Naive thymus-derived CD4-positive, alpha-beta T cell (primary cell): ENCODE measurements at regions not wholly inside any gene's neighbourhood (a gene's known extent, or its start where the extent isn't known, plus 50 kb on each side); places are given as distances from the start of the nearest gene placed in this dataset.

Source experiments
- ATAC-seq: fragments of 150-1000 bp; cut with Tn5 transposase; 2 replicates; pipeline ENCODE4 v1.10.0; 2021; ENCODE audit warnings: mild to moderate bottlenecking, moderate library complexity
- CTCF ChIA-PET: fragments of 350-600 bp; sonication (Branson Sonifier 250); formaldehyde crosslinking; loops from one replicate; lab custom pipeline; 2021; ENCODE audit warnings: antibody characterized with exemption; lab: Charles Lee
- POLR2A ChIA-PET: fragments of 350-600 bp; sonication (Branson Sonifier 250); formaldehyde crosslinking; loops from one replicate; lab custom pipeline; 2021; ENCODE audit warnings: antibody characterized with exemption, inconsistent platforms; lab: Charles Lee
- DNase-seq, 9 donors: peaks; one replicate each; pipeline versions ENCODE4 v3.0.0 to v3.0.0-alpha.2; 2020 to 2022; ENCODE audit warnings: mixed read lengths in 1 of 9
- H3K27ac ChIP-seq: one replicate; pipeline ENCODE4 v1.7.0; 2013; ENCODE audit warnings: mild to moderate bottlenecking, low read depth, low read length, moderate library complexity
- H3K27me3 ChIP-seq, 2 donors: one replicate each; pipeline ENCODE4 v1.7.0; 2013; ENCODE audit warnings: low read length in 2 of 2, mild to moderate bottlenecking in 2 of 2, moderate library complexity in 2 of 2; ENCODE audit not compliant: control insufficient read depth in 2 of 2, insufficient read depth in 2 of 2
- H3K36me3 ChIP-seq, 3 experiments: 1 replicate in 2 of 3; 2 replicates in 1 of 3; pipeline ENCODE4 v1.7.0; 2013; ENCODE audit warnings: low read length in 3 of 3, mild to moderate bottlenecking in 3 of 3, moderate library complexity in 1 of 3; ENCODE audit not compliant: insufficient read depth in 3 of 3, control insufficient read depth in 2 of 3
- H3K4me1 ChIP-seq, 2 donors: one replicate each; pipeline ENCODE4 v1.7.0; 2013; ENCODE audit warnings: low read length in 2 of 2, mild to moderate bottlenecking in 2 of 2, moderate library complexity in 1 of 2; ENCODE audit not compliant: control insufficient read depth in 2 of 2, insufficient read depth in 2 of 2
- H3K4me3 ChIP-seq: 2 replicates; pipeline ENCODE4 v1.7.0; 2013; ENCODE audit warnings: mild to moderate bottlenecking, low read length
- H3K9me3 ChIP-seq, 3 experiments: 1 replicate in 2 of 3; 2 replicates in 1 of 3; pipeline ENCODE4 v1.7.0; 2013; ENCODE audit warnings: low read length in 3 of 3; ENCODE audit not compliant: control insufficient read depth in 2 of 3
- H3K27ac Mint-ChIP-seq, 9 donors: one replicate each; pipeline ENCODE4 v1.8.0; 2020 to 2022; ENCODE audit warnings: mixed read lengths in 9 of 9, mild to moderate bottlenecking in 8 of 9, moderate library complexity in 5 of 9, inconsistent platforms in 2 of 9
- H3K27me3 Mint-ChIP-seq, 5 donors: one replicate each; pipeline ENCODE4 v1.8.0; 2021 to 2022; ENCODE audit warnings: mixed read lengths in 5 of 5, mild to moderate bottlenecking in 1 of 5
- H3K36me3 Mint-ChIP-seq, 5 donors: one replicate each; pipeline ENCODE4 v1.8.0; 2020 to 2022; ENCODE audit warnings: mixed read lengths in 5 of 5, mild to moderate bottlenecking in 3 of 5, inconsistent platforms in 1 of 5
- H3K4me1 Mint-ChIP-seq, 7 donors: one replicate each; pipeline ENCODE4 v1.8.0; 2020 to 2022; ENCODE audit warnings: mixed read lengths in 7 of 7, mild to moderate bottlenecking in 3 of 7, inconsistent platforms in 1 of 7
- H3K4me3 Mint-ChIP-seq, 10 donors: one replicate each; pipeline ENCODE4 v1.8.0; 2020 to 2022; ENCODE audit warnings: mild to moderate bottlenecking in 10 of 10, mixed read lengths in 10 of 10, moderate library complexity in 6 of 10, inconsistent platforms in 2 of 10
- H3K9me3 Mint-ChIP-seq, 11 donors: one replicate each; pipeline ENCODE4 v1.8.0; 2020 to 2022; ENCODE audit warnings: mixed read lengths in 11 of 11, mild to moderate bottlenecking in 4 of 11, inconsistent platforms in 1 of 11, moderate library complexity in 1 of 11
- intact Hi-C, 2 donors: fragments of 100-400 bp; cut with micrococcal nuclease; formaldehyde crosslinking; loops; one replicate each; pipeline ENCODE4 v1.15.1; 2023

GRCh38 chr13:107680115-107680514, 535.2 kb downstream of the LIG4 start:
- no peaks in the 10 kb centered on the region for H3K27me3 ChIP-seq
- H3K9me3 Mint-ChIP-seq = peaks cover 0 to 5% (median 0%) of the 10 kb centered on the region in 11 donors
- intact Hi-C loops = no loop called here

GRCh38 chr13:107678075-107678689, 537.2 kb downstream of the LIG4 start:
- DNase-seq (no peak), ATAC-seq (no peak)
- Mint-ChIP-seq H3K4me1 (no peaks in the 10 kb centered on the region), H3K27ac (no peak overlapping the region), H3K27me3 (no peaks in the 10 kb centered on the region), H3K4me3 (no peak overlapping the region), H3K9me3 (peaks cover 0 to 9% (median 0%) of the 10 kb centered on the region in 11 donors), H3K36me3 (no peaks in the 10 kb centered on the region)
- H3K4me1 ChIP-seq = no peaks in the 10 kb centered on the region
- H3K36me3 ChIP-seq = no peaks in the 10 kb centered on the region
- ChIA-PET CTCF (no interaction called here), POLR2A (no interaction called here)
- no peaks in the 10 kb centered on the region for H3K27me3 ChIP-seq
- intact Hi-C loops = no loop called here
- H3K4me3 ChIP-seq = no peak overlapping the region
- no peak overlapping the region for H3K27ac ChIP-seq
- H3K9me3 ChIP-seq = no peaks in the 10 kb centered on the region

More at GRCh38 chr13:107680115-107680514, 535.2 kb downstream of the LIG4 start:
- no peaks in the 10 kb centered on the region for H3K4me1 ChIP-seq
- DNase-seq (no peak), ATAC-seq (no peak)
- Mint-ChIP-seq H3K27ac (no peak overlapping the region), H3K36me3 (no peaks in the 10 kb centered on the region), H3K4me3 (no peak overlapping the region), H3K4me1 (no peaks in the 10 kb centered on the region), H3K27me3 (peaks cover 0 to 4% (median 0%) of the 10 kb centered on the region in 5 donors)
- H3K27ac ChIP-seq = no peak overlapping the region
- POLR2A ChIA-PET = no interaction called here
- CTCF ChIA-PET = no interaction called here
- H3K36me3 ChIP-seq = no peaks in the 10 kb centered on the region
- no peak overlapping the region for H3K4me3 ChIP-seq
- H3K9me3 ChIP-seq = no peaks in the 10 kb centered on the region

GRCh38 chr13:107675847-107676550, 539.3 kb downstream of the LIG4 start:
- no peaks in the 10 kb centered on the region for H3K27me3 Mint-ChIP-seq
- H3K4me3 Mint-ChIP-seq = no peak overlapping the region
- no peaks in the 10 kb centered on the region for H3K36me3 ChIP-seq
- ChIA-PET CTCF (no interaction called here), POLR2A (no interaction called here)
- intact Hi-C loops = no loop called here
- no peak for ATAC-seq
- H3K4me3 ChIP-seq = no peak overlapping the region
- no peaks in the 10 kb centered on the region for H3K9me3 ChIP-seq
- no peaks in the 10 kb centered on the region for H3K4me1 ChIP-seq
- H3K9me3 Mint-ChIP-seq = peaks cover 0 to 11% (median 0%) of the 10 kb centered on the region in 11 donors
- no peak for DNase-seq
- H3K27ac ChIP-seq = no peak overlapping the region
- H3K27me3 ChIP-seq = no peaks in the 10 kb centered on the region
- no peaks in the 10 kb centered on the region for H3K36me3 Mint-ChIP-seq
- no peak overlapping the region for H3K27ac Mint-ChIP-seq
- H3K4me1 Mint-ChIP-seq = no peaks in the 10 kb centered on the region

DNA sequence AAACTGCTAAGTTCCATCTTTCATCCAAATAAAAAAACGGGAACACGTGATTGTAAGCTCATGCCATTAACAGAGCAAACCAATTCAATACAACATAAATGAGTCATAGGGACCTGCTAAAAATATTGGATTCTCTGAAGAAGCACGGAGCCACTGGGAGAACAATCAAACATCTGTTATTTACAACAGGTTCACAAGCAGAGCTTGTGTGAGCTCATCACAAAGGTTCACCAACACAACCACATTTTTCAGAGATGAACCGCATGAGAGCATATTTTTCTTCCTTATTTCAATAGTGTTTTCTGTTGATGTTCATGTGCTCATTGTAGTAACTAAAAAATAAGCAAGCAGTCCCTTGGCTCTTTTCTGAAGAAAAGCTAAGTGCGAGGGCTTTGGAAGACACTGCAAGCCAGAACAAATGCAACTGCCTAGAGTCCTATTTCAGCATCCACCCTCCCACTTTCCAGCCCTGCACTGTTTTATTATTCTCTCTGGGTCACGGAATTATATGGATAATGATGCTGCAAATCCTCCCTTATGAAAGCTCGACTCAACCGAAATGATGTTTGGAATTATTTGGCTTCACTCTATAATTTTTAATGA, 545.8 kb downstream of the LIG4 start:
- no peaks in the 10 kb centered on the region for H3K36me3 ChIP-seq
- H3K4me3 ChIP-seq = no peak overlapping the region
- DNase-seq (no peak), ATAC-seq (no peak)
- CTCF ChIA-PET = no interaction called here
- intact Hi-C loops = no loop called here
- Mint-ChIP-seq H3K9me3 (peaks cover 0 to 14% (median 4%) of the 10 kb centered on the region in 11 donors), H3K27me3 (no peaks in the 10 kb centered on the region), H3K4me3 (no peak overlapping the region), H3K27ac (no peak overlapping the region), H3K4me1 (no peaks in the 10 kb centered on the region), H3K36me3 (no peaks in the 10 kb centered on the region)
- H3K9me3 ChIP-seq = no peaks in the 10 kb centered on the region
- H3K4me1 ChIP-seq = no peaks in the 10 kb centered on the region
- H3K27me3 ChIP-seq = no peaks in the 10 kb centered on the region
- POLR2A ChIA-PET = no interaction called here
- no peak overlapping the region for H3K27ac ChIP-seq

DNA sequence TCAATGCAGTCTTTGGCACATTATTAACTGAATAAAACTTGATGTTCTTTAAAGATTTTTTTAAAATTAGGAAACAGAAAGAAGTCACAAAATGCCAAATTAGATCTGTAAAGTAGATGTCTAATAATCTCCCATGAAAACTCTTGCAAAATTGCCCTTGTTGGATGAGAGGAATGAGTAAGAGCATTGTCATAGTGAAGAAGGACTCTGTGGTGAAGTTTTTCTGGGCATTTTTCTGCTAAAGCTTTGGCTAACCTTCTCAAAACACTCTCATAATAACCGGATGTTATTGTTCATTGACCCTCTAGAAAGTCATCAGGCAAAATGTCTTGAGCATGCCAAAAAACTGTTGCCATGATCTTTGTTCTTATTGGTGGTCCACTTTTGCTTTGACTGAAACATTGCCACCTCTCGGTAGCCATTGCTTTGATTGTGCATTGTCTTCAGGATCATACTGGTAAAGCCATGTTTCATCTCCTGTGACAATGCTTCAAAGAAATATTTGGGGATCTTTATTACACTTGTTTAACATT, 549.3 kb downstream of the LIG4 start:
- no peak overlapping the region for H3K4me3 ChIP-seq
- H3K36me3 Mint-ChIP-seq = no peaks in the 10 kb centered on the region
- no peaks in the 10 kb centered on the region for H3K27me3 Mint-ChIP-seq
- no peaks in the 10 kb centered on the region for H3K9me3 ChIP-seq
- no peak overlapping the region for H3K4me3 Mint-ChIP-seq
- intact Hi-C loops = no loop called here
- H3K36me3 ChIP-seq = no peaks in the 10 kb centered on the region
- H3K4me1 ChIP-seq = no peaks in the 10 kb centered on the region
- ChIA-PET CTCF (no interaction called here), POLR2A (no interaction called here)
- H3K27ac Mint-ChIP-seq = no peak overlapping the region
- no peaks in the 10 kb centered on the region for H3K27me3 ChIP-seq
- DNase-seq (no peak), ATAC-seq (no peak)
- no peak overlapping the region for H3K27ac ChIP-seq
- H3K9me3 Mint-ChIP-seq = peaks cover 0 to 24% (median 2%) of the 10 kb centered on the region in 11 donors
- H3K4me1 Mint-ChIP-seq = no peaks in the 10 kb centered on the region

DNA sequence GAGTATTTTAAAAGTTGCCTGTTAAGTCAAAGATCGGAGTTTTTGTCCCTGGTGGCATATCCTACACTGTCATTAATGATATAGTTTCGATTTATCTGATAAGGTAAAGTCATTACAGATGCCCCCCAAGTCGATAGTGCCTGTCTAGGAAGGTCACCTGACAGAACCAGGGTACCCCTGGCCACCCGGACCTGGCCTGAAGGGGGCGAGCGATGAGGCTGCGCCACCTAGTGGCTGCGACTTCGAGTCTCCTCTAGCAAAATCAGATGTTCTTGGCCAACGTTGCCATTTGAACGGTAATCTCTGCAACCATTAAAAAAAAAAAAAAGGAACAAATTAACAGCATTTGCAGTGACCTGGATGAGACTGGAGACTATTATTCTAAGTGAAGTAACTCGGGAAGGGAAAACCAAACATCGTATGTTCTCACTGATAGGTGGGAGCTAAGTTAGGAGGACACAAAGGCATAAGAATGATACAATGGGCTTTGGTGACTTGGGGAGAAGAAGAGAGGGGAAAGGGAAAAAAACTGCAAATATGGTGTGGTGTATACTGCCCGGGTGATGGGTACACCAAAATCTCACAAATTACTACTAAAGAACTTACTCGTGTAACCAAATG, 565.1 kb downstream of the LIG4 start:
- Histone ChIP-seq H3K4me3 (no peak overlapping the region), H3K4me1 (no peaks in the 10 kb centered on the region), H3K36me3 (no peaks in the 10 kb centered on the region), H3K27ac (no peak overlapping the region), H3K27me3 (no peaks in the 10 kb centered on the region), H3K9me3 (no peaks in the 10 kb centered on the region)
- Mint-ChIP-seq H3K9me3 (peaks cover 0 to 11% (median 3%) of the 10 kb centered on the region in 11 donors), H3K36me3 (no peaks in the 10 kb centered on the region), H3K4me3 (no peak overlapping the region), H3K27me3 (peaks cover 0 to 7% (median 0%) of the 10 kb centered on the region in 5 donors), H3K4me1 (no peaks in the 10 kb centered on the region), H3K27ac (no peak overlapping the region)
- ChIA-PET POLR2A (no interaction called here), CTCF (no interaction called here)
- ATAC-seq (no peak), DNase-seq (peak in 4 of 9 donors; percentile 2 to 24 (median 7))
- intact Hi-C loops = loop anchor here in 1 of 2 donors (1.0 kb wide), 1 partner anchor 439 kb away; no protein-coding TSS in a partner anchor
